CD4-positive, alpha-beta T cell treated with Interleukin-6 at 100 ng/mL for 8 hours (primary cell): ENCODE measurements at regions not wholly inside any gene's neighbourhood (a gene's known extent, or its start where the extent isn't known, plus 50 kb on each side); places are given as distances from the start of the nearest gene placed in this dataset.

Source experiments
- DNase-seq: peaks from one replicate; pipeline ENCODE4 v3.0.0-alpha.2; 2020; ENCODE audit warnings: mixed read lengths, low spot score

GRCh38 chr13:107912745-107913144 is 302.6 kb downstream of the LIG4 start:
- DNase-seq: no peak

- DNase-seq: no peak
Observed at GRCh38 chr13:107907065-107907805, 308.1 kb downstream of the LIG4 start.

- DNase-seq: no peak
Observed at GRCh38 chr13:107906131-107906530, 309.2 kb downstream of the LIG4 start.

GRCh38 chr13:107901996-107902562 is 313.3 kb downstream of the LIG4 start:
- DNase-seq: no peak

GRCh38 chr13:107901230-107901629 is 314.1 kb downstream of the LIG4 start:
- no peak for DNase-seq

- no peak for DNase-seq
Observed at GRCh38 chr13:107900775-107901174, 314.6 kb downstream of the LIG4 start.

GRCh38 chr13:107886118-107886517 is 329.2 kb downstream of the LIG4 start:
- DNase-seq: no peak

GRCh38 chr13:107884564-107884963 is 330.8 kb downstream of the LIG4 start:
- DNase-seq: no peak

- DNase-seq: no peak
Observed at GRCh38 chr13:107883561-107884175, 331.7 kb downstream of the LIG4 start.

GRCh38 chr13:107882708-107883560 is 332.4 kb downstream of the LIG4 start:
- DNase-seq: no peak

- DNase-seq: no peak
Observed at GRCh38 chr13:107881362-107881761, 334.0 kb downstream of the LIG4 start.

GRCh38 chr13:107874456-107874855 is 340.9 kb downstream of the LIG4 start:
- DNase-seq: no peak

- DNase-seq: no peak
Observed at GRCh38 chr13:107873926-107874325, 341.4 kb downstream of the LIG4 start.

GRCh38 chr13:107870400-107870799 is 344.9 kb downstream of the LIG4 start:
- no peak for DNase-seq

- DNase-seq: no peak
Observed at GRCh38 chr13:107867701-107868661, 347.4 kb downstream of the LIG4 start.

GRCh38 chr13:107866941-107867623 is 348.3 kb downstream of the LIG4 start:
- DNase-seq: no peak

GRCh38 chr13:107866032-107866940 is 349.1 kb downstream of the LIG4 start:
- no peak for DNase-seq

GRCh38 chr13:107865643-107866031 is 349.7 kb downstream of the LIG4 start:
- DNase-seq: no peak

GRCh38 chr13:107865318-107865575 is 350.1 kb downstream of the LIG4 start:
- no peak for DNase-seq
